Heart left ventricle (tissue), 16 donors: ENCODE measurements at regions not wholly inside any gene's neighbourhood (a gene's known extent, or its start where the extent isn't known, plus 50 kb on each side); places are given as distances from the start of the nearest gene placed in this dataset.

Source experiments
- ATAC-seq, 4 donors: fragments of 200-7000 bp; cut with Tn5 transposase; one replicate each; pipeline ENCODE4 v1.9.1; 2020 to 2022; ENCODE audit warnings: moderate library complexity in 4 of 4, mild to moderate bottlenecking in 3 of 4, moderate number of reproducible peaks in 1 of 4
- DNase-seq, 5 donors: peaks; one replicate each; pipeline ENCODE4 v3.0.0-alpha.2; 2020
- H3K27ac ChIP-seq, 12 donors: fragments of 200-600 bp; sonication (generic) in 4 of 12; one replicate each; pipeline versions ENCODE4 v1.5.0 to v1.8.0; 2016 to 2022; ENCODE audit warnings: mild to moderate bottlenecking in 2 of 12
- H3K27me3 ChIP-seq, 9 donors: fragments of 200-600 bp; sonication (generic) in 2 of 9; one replicate each; pipeline versions ENCODE4 v1.5.1 to v1.8.0; 2016 to 2022; ENCODE audit warnings: mild to moderate bottlenecking in 3 of 9
- H3K36me3 ChIP-seq, 9 donors: fragments of 200-600 bp; sonication (generic) in 2 of 9; one replicate each; pipeline versions ENCODE4 v1.5.0 to v1.8.0; 2018 to 2022; ENCODE audit warnings: mild to moderate bottlenecking in 2 of 9
- H3K4me1 ChIP-seq, 12 donors: fragments of 200-600 bp; sonication (generic) in 4 of 12; one replicate each; pipeline versions ENCODE4 v1.5.0 to v1.8.0; 2016 to 2022; ENCODE audit warnings: mild to moderate bottlenecking in 3 of 12
- H3K4me3 ChIP-seq, 12 donors: fragments of 200-600 bp; sonication (generic) in 4 of 12; one replicate each; pipeline versions ENCODE4 v1.5.0 to v1.8.0; 2017 to 2022; ENCODE audit warnings: mild to moderate bottlenecking in 9 of 12, moderate library complexity in 4 of 12
- H3K9me3 ChIP-seq, 12 donors: fragments of 200-600 bp; sonication (generic) in 4 of 12; one replicate each; pipeline versions ENCODE4 v1.5.0 to v1.8.0; 2016 to 2022; ENCODE audit warnings: mild to moderate bottlenecking in 1 of 12
- POLR2A ChIP-seq, 2 donors: fragments of 450-650 bp; IDR thresholded peaks; one replicate each; pipeline ENCODE4 v1.6.1; 2017; ENCODE audit warnings: antibody characterized with exemption in 2 of 2, mild to moderate bottlenecking in 2 of 2, moderate library complexity in 2 of 2
- WGBS, 4 donors: extraction: QIAGEN DNeasy Blood & Tissue Kit in 2 of 4; methylation state at CpG; one replicate each; pipeline versions ENCODE4 v1.1.5 to v1.1.7; 2013 to 2018; 5-methylcytosine and 5-hydroxymethylcytosine counted together
- intact Hi-C, 10 donors: fragments of 100-400 bp; cut with DNase I; formaldehyde crosslinking; loops; one replicate each; pipeline versions ENCODE4 v1.11.1 to v1.14.2; 2022
- TF ChIP-seq, protein P1 (sequence below), 12 donors: fragments of 200-600 bp; sonication (generic) in 4 of 12; IDR thresholded peaks; one replicate each; pipeline versions ENCODE4 v1.5.0 to v1.8.0; 2018 to 2022; ENCODE audit warnings: antibody characterized with exemption in 12 of 12, mild to moderate bottlenecking in 5 of 12
- donor health status: ischemic (EF 13 %, LVEDD 7.1; RV severe dilation, severe dysfunction).
- donor health status: healthy with polysubstance abuse.
- donor health status: DM: no; HTN: yes; CAD: no.
- donor health status: DM: no; HTN: no; CAD: no.
- donor health status: ischemic (EF 25% LVEDD 6.9; RV normal size, moderate dysfunction).
- donor health status: ischemic (EF 25% LVEDD 5.7; RV mildly dilated, moderate dysfunction).
- donor health status: healthy.
- donor health status: DM: yes; HTN: yes; CAD: no.
- donor health status: ischemic (EF 35%, LVEDD 5.7; RV mildly dilated, moderate dysfunction).
- donor health status: nonischemic (EF 11% LVEDD 7.7; RV severe dilation, severe dysfunction).
- donor health status: DM: yes; HTN: yes; CAD: no.
- donor health status: PGD.
- donor health status: ischemic (EF 29% LVEDD 5.4; RV normal size, mild dysfunction).
- donor health status: nonischemic (EF 23%, LVEDD 6.1; RV moderate dilation, normal function).

DNA sequence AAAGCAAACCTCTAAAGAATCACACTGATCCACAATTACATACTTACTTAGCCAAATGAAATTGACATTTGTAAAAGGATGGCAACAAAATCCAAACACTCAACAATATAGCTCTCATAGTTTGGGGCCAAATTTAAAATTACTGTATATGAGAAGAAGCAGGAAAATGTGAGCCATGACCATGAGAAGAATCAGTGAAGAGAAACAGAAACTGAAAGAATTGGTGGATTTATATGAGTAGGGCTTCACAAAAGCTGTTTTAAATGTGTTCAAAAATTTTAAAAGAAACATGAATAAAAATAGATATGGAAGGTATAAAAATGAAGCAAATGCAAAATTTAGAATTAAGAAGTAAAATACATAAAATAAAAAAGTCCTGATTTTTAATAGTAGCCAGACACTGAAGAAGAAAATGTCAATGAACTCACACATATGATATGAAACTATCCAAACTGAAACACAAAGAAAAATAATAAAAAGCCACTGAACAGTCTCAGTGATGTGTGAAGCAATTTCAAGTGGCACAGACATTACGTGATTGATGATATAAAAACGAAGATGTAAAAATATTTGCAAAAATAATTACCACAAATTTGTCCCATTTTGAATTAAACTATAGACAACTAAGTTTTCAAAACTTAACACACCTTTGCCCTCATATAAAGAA, 87.9 kb upstream of the MDGA2 start:
- TF ChIP-seq POLR2A (IDR thresholded peaks at IDR 0.05) = no peak
- TF ChIP-seq, protein P1, sequence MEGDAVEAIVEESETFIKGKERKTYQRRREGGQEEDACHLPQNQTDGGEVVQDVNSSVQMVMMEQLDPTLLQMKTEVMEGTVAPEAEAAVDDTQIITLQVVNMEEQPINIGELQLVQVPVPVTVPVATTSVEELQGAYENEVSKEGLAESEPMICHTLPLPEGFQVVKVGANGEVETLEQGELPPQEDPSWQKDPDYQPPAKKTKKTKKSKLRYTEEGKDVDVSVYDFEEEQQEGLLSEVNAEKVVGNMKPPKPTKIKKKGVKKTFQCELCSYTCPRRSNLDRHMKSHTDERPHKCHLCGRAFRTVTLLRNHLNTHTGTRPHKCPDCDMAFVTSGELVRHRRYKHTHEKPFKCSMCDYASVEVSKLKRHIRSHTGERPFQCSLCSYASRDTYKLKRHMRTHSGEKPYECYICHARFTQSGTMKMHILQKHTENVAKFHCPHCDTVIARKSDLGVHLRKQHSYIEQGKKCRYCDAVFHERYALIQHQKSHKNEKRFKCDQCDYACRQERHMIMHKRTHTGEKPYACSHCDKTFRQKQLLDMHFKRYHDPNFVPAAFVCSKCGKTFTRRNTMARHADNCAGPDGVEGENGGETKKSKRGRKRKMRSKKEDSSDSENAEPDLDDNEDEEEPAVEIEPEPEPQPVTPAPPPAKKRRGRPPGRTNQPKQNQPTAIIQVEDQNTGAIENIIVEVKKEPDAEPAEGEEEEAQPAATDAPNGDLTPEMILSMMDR (IDR thresholded peaks at IDR 0.05) = no peak
- no peak overlapping the region for H3K27ac ChIP-seq
- DNase-seq (no peak), ATAC-seq (no peak)
- 73 to 83% (median 81%) methylated on average over 2 of the region's 2 CpGs for WGBS, 4 donors
- intact Hi-C loops = no loop called here
- no peak overlapping the region for H3K4me3 ChIP-seq
- H3K27me3 ChIP-seq = no peaks in the 10 kb centered on the region
- H3K36me3 ChIP-seq = no peaks in the 10 kb centered on the region
- no peaks in the 10 kb centered on the region for H3K4me1 ChIP-seq
- peaks cover 0 to 3% (median 0%) of the 10 kb centered on the region in 12 donors for H3K9me3 ChIP-seq

DNA sequence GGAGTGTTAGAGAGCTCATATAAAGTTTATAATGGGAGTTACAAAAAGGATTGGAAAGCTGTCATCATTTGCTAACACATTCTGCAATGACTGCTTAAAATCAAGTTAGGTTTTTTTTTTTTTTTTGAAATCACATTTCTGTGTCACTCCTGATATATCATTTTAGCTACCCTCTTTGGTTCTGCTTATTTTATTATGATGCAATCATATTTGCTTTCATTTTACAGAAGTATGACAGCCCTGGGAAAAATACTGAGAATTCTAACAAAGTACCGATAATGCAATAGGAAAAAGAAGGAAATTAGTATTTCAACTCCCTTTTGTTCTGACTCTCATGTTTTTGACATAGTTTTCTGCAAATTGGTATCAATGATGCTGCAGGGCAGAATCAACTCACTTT, 71.6 kb upstream of the MDGA2 start:
- no peaks in the 10 kb centered on the region for H3K36me3 ChIP-seq
- no peak overlapping the region for H3K27ac ChIP-seq
- no peak for TF ChIP-seq POLR2A (IDR thresholded peaks at IDR 0.05)
- TF ChIP-seq, protein P1 (IDR thresholded peaks at IDR 0.05) = no peak
- intact Hi-C loops = no loop called here
- DNase-seq (no peak), ATAC-seq (no peak)
- WGBS, 4 donors = 80 to 89% (median 83%) methylated on average over 1 of the region's 1 CpG
- H3K4me1 ChIP-seq = no peaks in the 10 kb centered on the region
- peaks cover 0 to 2% (median 0%) of the 10 kb centered on the region in 12 donors for H3K9me3 ChIP-seq
- no peaks in the 10 kb centered on the region for H3K27me3 ChIP-seq
- no peak overlapping the region for H3K4me3 ChIP-seq

DNA sequence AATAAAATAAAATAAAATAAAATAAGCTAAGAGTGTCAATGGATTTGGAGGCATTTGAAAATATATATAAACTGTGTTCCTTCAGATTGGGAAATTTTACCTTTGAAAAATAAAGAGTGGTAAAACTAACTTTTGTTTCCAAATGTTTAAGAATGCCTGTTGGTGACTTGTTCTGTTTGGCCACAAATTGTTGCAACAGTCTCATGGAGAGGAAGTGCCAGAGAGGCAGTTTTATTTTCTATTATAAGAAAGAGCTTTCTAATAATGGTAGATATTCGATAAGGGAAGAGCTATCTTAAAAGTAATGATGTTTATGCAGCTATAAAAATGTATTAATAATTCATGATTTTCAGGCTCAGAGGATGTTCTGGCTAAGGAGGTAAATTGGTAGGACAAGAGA, 68.8 kb upstream of the MDGA2 start:
- TF ChIP-seq, protein P1 (IDR thresholded peaks at IDR 0.05) = no peak
- no peak for TF ChIP-seq POLR2A (IDR thresholded peaks at IDR 0.05)
- no peak overlapping the region for H3K27ac ChIP-seq
- H3K27me3 ChIP-seq = no peaks in the 10 kb centered on the region
- no peaks in the 10 kb centered on the region for H3K36me3 ChIP-seq
- no peak for DNase-seq
- H3K4me3 ChIP-seq = no peak overlapping the region
- ATAC-seq = no peak
- H3K4me1 ChIP-seq = no peaks in the 10 kb centered on the region
- H3K9me3 ChIP-seq = no peaks in the 10 kb centered on the region
- WGBS, 4 donors = 54 to 70% (median 67%) methylated on average over 1 of the region's 1 CpG
- intact Hi-C loops = no loop called here

DNA sequence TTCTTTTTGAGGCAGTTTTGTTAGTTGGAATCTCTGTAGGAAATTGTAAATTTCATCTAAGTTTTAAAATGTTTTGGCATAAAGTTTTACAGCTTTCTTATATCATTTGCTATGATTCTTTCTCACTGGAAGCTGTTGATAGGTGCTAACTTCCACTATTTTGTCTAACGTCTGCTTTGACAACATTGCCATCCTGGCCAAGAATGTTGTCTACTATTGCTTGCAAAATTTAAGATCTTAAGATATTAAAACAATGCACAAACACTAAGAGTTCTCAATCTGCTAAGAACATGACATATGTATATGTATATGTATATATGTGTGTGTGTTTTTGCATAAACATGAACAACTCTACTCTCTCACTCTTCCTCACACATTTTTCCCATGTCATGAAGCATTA, 64.1 kb upstream of the MDGA2 start:
- no peak overlapping the region for H3K27ac ChIP-seq
- intact Hi-C loops = no loop called here
- 23 to 44% (median 38%) methylated on average over 1 of the region's 1 CpG for WGBS, 4 donors
- no peaks in the 10 kb centered on the region for H3K36me3 ChIP-seq
- ATAC-seq (no peak), DNase-seq (no peak)
- no peaks in the 10 kb centered on the region for H3K27me3 ChIP-seq
- H3K4me1 ChIP-seq = no peaks in the 10 kb centered on the region
- H3K9me3 ChIP-seq = no peaks in the 10 kb centered on the region
- H3K4me3 ChIP-seq = no peak overlapping the region
- no peak for TF ChIP-seq POLR2A (IDR thresholded peaks at IDR 0.05)
- TF ChIP-seq, protein P1 (IDR thresholded peaks at IDR 0.05) = no peak
